ENCODE measurements at regions not wholly inside any gene's neighbourhood (a gene's known extent, or its start where the extent isn't known, plus 50 kb on each side); places are given as distances from the start of the nearest gene placed in this dataset.

DNA sequence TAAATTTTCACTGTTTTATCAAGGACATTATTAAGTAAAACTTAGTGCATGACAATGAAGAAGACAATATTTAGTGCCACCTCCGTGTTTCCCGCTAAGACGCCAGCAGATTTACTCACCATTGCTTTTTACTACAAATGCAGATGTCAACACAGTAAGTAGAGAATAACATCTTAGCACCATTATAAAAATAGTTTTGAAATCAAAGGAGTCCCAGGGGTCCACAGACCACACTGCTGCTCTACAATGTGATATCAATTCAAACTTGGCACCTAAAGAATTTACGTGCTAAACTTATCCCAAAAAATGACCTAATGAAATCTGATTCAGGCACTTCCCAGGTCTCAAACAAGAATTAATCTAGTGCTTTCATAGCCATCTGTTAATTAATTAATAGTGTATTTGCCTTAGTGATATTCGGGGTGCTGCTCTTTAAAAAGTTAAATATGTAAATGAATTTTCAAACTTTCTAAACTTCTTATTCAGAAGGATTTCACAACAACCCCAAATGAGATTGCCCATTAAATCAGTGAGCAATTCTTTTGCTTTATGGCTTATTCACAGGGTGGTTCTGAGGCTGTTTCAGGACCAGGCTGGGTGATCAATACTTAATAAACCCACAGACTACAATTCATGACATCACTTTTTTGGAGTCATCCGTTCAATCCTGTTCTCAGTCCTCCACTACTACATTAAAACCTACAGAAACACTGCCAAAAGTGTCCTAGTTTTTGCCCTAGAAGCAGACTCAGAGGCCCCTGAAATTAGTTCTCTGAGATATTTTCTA is 161.3 kb upstream of the LMNTD1 start:
- DNase-seq (ENCODE audit: low spot score), result no peak

DNA sequence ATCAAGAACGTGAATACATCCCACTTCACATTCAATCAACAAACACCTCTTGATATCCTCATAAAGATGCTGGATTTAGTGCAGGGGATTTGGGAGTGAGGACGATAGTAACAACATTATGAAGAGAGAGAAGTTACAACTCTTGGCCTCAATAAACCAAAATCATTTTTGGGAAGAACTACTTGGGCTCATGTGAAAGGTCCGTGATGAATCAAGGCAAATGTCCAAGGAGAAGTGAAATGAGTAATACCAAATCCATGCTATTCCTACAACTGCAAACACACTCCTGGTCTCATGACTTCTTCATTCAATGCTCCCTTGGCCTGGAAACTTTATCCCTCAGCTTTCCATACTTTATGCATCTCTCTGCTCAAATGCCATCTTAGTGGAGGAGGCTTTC is 162.0 kb upstream of the LMNTD1 start:
- DNase-seq (ENCODE audit: low spot score), result no peak

GRCh38 chr12:25716842-25717241 is 163.8 kb upstream of the LMNTD1 start:
- no peak for DNase-seq (ENCODE audit: low spot score)

DNA sequence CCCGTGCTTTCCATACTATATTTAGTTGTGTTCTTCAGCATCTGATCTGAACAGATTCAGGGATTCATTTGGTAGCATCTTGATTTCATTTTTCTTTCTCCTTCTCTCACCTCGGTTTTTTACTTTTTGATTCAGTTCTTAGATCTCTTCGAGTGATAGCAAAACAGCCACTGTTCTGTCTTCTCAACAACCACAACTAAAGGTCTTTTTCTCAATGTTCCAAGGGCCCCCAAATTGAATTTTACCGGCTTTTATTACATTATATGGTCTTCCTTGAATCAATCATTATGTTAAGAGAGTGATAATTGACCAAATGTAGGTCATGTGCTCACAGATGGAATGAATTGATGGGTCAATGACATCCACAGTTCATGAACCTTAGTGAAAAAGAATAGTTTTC is 164.5 kb upstream of the LMNTD1 start:
- no peak for DNase-seq (ENCODE audit: low spot score)

DNA sequence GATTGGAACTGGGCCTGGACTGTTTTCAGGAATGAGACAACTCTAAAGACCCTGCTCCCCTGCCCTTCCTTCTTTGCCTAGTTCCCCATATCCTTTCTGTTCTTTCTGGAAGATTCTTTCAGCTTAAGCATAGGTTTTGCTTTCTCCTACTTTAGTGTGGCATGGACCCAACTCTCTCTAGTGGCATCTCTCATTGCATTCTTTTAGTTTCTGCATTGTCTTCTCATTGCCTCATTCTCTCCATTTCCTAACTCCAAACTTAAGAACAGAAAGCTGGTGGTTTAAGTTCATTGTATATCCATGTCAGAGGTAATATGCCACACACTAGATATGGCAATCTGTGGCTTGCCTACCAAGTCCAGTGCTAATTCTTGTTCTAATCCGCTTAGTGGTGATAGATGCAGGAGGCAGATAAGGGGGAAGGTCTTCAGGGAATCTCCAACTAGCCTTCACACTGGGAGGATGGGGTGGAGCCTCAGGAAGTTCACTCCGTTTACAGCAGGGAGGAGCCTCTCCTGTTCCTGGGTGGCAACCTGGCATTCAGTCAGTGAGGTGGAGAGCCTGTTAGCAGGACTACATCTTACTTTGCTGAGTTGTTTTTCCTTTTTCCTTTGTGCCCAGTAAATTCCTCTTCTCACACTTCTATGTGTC is 165.1 kb upstream of the LMNTD1 start:
- no peak for DNase-seq (ENCODE audit: low spot score)

DNA sequence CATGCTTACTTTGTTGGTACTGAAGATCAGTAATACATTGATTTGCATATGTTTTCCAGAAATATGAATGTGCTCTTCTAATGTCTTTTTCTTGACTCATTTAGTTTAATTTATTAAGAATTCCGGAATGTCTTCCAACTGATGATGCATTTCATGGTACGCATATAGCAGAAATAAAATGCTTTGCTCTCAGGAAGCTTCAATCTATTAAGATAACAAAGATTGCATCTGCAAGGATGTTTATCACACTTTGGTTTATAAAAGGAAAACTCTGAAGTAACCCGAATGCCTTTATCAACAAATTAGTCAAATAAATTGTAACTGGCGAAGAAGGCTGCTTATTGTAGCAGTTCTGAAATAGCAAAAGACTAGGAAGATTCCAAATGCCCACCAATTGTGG is 166.4 kb upstream of the LMNTD1 start:
- no peak for DNase-seq (ENCODE audit: low spot score)

- no peak for DNase-seq (ENCODE audit: low spot score)
These were observed 170.3 kb upstream of the LMNTD1 start for GRCh38 chr12:25723336-25723735.

- DNase-seq (ENCODE audit: low spot score), result no peak
These were observed 170.9 kb upstream of the LMNTD1 start for GRCh38 chr12:25723921-25724491.

GRCh38 chr12:25725470-25725869 is 172.4 kb upstream of the LMNTD1 start:
- no peak for DNase-seq (ENCODE audit: low spot score)

DNA sequence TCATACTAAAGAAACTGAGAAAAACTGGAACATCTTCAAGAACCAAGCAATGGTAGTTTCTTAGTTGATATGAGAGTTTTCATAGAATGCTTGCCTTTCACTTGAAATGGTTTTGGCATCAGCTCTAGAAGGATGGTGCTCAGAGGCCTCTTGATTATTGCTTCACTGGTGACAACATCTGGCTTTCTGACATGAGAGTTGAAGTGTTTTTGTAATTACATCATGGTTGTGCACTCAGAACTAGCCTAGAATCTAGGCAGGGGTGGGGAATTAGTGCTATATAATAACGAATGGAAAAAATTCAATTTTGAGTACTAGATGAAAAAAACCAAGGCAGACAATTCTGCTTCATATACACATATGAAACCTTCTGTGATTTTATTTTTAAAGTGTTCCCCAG is 172.8 kb upstream of the LMNTD1 start:
- no peak for DNase-seq (ENCODE audit: low spot score)

DNA sequence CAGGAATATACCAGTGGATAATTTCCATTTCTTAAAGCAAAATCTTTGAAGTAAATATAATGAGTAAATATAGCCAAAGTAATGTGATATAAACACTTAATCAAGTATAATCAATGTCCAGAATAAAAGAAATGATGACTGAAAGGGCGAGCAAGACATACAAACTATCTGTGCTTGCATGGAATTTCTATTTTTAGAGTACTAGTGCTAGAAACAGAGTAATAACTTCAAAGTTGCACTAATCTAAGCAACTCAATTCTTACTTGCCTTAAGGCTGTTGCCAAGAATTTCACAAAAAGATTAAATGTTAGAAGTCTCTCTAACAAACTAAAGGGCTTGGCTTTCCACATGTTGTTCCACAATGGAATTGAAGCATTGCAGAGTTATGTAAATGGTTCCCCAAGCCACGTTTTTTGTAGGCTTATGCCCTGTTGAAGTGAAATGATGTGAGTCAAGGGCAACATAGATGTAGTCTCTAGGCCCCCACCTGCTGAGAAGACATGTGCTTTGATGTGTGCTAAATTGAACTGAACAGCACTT is 175.0 kb upstream of the LMNTD1 start:
- no peak for DNase-seq (ENCODE audit: low spot score)

DNA sequence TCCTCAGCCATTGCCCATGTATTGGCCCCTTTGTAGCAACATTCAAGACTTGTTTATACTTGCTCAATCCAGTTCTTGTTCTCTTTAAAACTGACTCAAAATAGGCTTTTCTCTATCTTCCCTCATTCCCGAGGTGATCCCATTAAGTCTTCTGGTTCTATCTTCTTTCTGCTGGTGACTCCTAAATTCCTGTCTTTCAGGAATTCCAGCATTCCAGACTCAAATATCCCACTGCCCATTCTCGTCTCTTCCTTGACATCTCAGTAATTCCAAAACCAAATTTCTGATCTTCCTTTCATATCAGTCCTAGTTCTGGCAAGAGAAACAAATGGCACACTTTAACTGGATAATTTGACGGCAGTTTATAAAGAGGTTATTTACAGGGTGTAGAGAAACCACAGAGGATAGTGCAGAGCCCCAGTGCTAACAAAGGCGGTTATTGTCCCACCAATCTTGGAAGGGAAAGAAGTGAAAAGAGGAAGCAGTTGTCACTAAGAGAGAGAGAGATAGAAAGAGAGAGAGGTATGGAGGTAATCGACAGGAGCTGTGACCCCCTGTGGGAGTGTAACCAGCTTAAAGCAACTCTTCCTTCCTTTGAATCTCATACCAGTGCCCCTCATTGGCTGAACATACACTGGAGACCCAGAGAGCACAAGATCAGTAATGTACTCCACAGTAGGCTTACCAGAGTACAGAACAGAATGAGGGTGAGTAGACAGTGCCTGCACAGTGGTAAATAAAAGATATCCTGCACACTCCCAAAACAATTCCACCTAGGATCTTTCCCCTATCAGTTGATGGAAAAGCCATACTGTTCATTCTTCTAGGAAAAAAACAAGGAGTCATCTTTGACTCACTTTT is 177.6 kb upstream of the LMNTD1 start:
- DNase-seq (ENCODE audit: low spot score), result no peak

DNA sequence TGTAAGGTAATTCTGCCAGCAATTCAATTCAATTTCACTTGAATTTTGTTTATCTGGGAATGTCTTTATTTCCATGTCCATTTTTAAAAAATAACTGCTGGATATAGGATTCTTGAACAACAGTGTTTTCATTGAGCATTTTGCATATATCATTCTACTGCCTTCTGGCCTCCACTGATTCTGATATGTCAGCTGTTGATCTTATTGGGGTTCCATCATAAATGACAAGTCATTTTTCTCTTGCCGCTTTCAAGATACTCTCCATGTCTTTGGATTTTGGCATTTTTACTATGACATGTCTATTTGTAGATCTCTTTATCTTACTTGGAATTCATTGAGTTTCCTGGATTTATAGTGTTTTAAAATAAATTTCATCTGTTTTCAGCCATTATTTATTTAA is 180.5 kb upstream of the LMNTD1 start:
- DNase-seq (ENCODE audit: low spot score), result no peak

- DNase-seq (ENCODE audit: low spot score), result no peak
These were observed 181.6 kb upstream of the LMNTD1 start for GRCh38 chr12:25734529-25735180.

DNA sequence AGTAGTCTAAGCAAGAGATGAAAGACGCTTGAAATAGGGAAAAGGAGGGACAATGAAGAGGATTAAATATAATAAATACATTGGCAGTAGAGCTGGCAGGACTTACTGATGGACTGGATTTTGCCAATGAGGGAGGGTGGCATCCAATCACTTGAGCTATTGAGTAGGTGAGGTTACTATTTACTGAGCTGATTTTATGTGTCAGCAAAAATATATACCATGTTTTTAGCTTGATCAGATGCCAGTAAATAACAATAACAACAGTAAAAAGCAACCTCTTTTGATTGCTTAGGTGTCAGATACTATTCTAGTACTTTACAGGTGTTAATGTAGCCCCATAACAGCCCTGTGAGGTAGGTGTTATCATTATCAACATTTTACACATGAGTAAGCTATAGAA is 187.5 kb upstream of the LMNTD1 start:
- no peak for DNase-seq (ENCODE audit: low spot score)

DNA sequence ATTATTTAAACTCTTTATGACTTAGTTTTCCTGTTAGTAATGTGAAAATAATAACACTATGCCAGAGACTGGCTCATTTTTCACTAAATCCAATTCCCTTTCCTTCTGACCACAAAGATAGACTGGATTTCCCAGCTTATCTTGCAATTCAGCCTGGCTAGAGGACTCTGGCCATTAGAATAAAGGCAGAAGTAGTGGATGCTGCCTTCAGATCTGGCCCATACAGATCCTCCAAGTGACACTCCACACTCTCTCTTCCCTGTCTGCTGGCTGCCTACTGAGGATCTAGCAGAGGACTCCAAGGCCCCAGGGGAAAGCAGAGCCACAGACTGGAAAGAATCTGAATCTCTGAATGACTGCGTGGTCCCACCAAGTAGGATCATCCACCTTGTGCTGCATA is 188.8 kb upstream of the LMNTD1 start:
- DNase-seq (ENCODE audit: low spot score), result no peak

GRCh38 chr12:25743679-25744215 is 190.7 kb upstream of the LMNTD1 start:
- DNase-seq (ENCODE audit: low spot score), result no peak

GRCh38 chr12:25744313-25744712 is 191.2 kb upstream of the LMNTD1 start:
- DNase-seq (ENCODE audit: low spot score), result no peak

DNA sequence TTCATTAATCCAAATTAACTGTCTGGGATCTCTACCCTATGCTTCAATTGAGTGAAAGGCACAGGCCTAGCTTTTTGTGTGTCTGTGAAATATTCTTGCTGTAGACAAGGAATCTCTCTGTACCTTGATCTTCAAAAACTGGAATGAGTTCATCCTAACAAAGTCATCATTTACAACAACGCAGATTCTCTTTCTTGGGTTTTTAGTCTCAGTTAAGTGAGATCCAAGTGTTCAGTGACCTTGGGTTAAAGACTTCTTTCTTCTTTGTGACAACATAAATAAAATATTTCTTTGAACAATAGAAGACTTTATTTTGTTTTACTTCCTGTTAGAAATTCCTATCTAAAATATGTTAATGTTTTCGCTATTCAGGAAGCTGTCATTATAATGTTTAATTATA is 192.2 kb upstream of the LMNTD1 start:
- no peak for DNase-seq (ENCODE audit: low spot score)

GRCh38 chr12:25746131-25746530 is 193.0 kb upstream of the LMNTD1 start:
- DNase-seq (ENCODE audit: low spot score), result no peak

GRCh38 chr12:25752710-25753309 is 199.7 kb upstream of the LMNTD1 start:
- no peak for DNase-seq (ENCODE audit: low spot score)

Measured in hepatic stellate cell (primary cell).